DOHH2 (cell line): ENCODE measurements at regions not wholly inside any gene's neighbourhood (a gene's known extent, or its start where the extent isn't known, plus 50 kb on each side); places are given as distances from the start of the nearest gene placed in this dataset.

Source experiments
- H3F3A ChIP-seq: fragments of 200-600 bp; sonication (generic), shearing (Covaris generic); 2 replicates; pipeline ENCODE4 v1.6.0; 2016; ENCODE audit warnings: antibody characterized with exemption, mild to moderate bottlenecking; ENCODE audit not compliant: control insufficient read depth, insufficient read depth
- H3K27ac ChIP-seq: fragments of 200-600 bp; sonication (generic); 2 replicates; pipeline ENCODE4 v1.5.1; 2014; ENCODE audit warnings: low read depth, mild to moderate bottlenecking, low read length, moderate library complexity
- H3K27me3 ChIP-seq: fragments of 200-600 bp; sonication (generic); 2 replicates; pipeline ENCODE4 v1.6.1; 2014; ENCODE audit warnings: mild to moderate bottlenecking, low read length, mixed read lengths; ENCODE audit not compliant: control insufficient read depth
- H3K36me3 ChIP-seq: fragments of 200-600 bp; sonication (generic); 2 replicates; pipeline ENCODE4 v1.6.1; 2014; ENCODE audit warnings: mild to moderate bottlenecking, low read length, moderate library complexity, mixed read lengths; ENCODE audit not compliant: control insufficient read depth
- H3K4me1 ChIP-seq: fragments of 200-600 bp; sonication (generic); 2 replicates; pipeline ENCODE4 v1.6.1; 2014; ENCODE audit warnings: mild to moderate bottlenecking, low read length, mixed read lengths; ENCODE audit not compliant: control insufficient read depth
- H3K4me2 ChIP-seq: fragments of 200-600 bp; sonication (generic); 2 replicates; pipeline ENCODE4 v1.6.0; 2014; ENCODE audit warnings: mild to moderate bottlenecking, low read length, moderate library complexity
- H3K4me3 ChIP-seq: fragments of 200-600 bp; sonication (generic); 2 replicates; pipeline ENCODE4 v1.5.1; 2014; ENCODE audit warnings: mild to moderate bottlenecking, low read length, mixed read lengths
- H3K79me2 ChIP-seq: fragments of 200-600 bp; sonication (generic); 2 replicates; pipeline ENCODE4 v1.6.1; 2014; ENCODE audit warnings: mild to moderate bottlenecking, low read length, mixed read lengths; ENCODE audit not compliant: control insufficient read depth
- H3K9me2 ChIP-seq: fragments of 200-600 bp; sonication (generic); replicated peaks from 2 replicates; pipeline ENCODE4 v1.6.1; 2014; ENCODE audit warnings: mild to moderate bottlenecking, low read length, mixed read lengths; ENCODE audit not compliant: control insufficient read depth
- H3K9me3 ChIP-seq: fragments of 200-600 bp; sonication (generic); 2 replicates; pipeline ENCODE4 v1.6.1; 2014; ENCODE audit warnings: antibody characterized with exemption, low read length, mixed read lengths; ENCODE audit not compliant: control insufficient read depth, insufficient read depth
- H4K20me1 ChIP-seq: fragments of 200-600 bp; sonication (generic); 2 replicates; pipeline ENCODE4 v1.6.0; 2014; ENCODE audit warnings: low read depth, mild to moderate bottlenecking, antibody characterized with exemption, low read length, moderate library complexity; ENCODE audit not compliant: control insufficient read depth, insufficient read depth
- EZH2phosphoT487 ChIP-seq: fragments of 200-600 bp; sonication (generic); IDR thresholded peaks from 2 replicates; pipeline ENCODE4 v1.6.1; 2017; ENCODE audit warnings: borderline replicate concordance, mild to moderate bottlenecking, antibody characterized with exemption, low read length, moderate library complexity, mixed read lengths
- TF ChIP-seq, protein P1 (sequence below): fragments of 200-600 bp; sonication (generic); IDR thresholded peaks from one replicate; pipeline ENCODE4 v1.5.1; 2014; ENCODE audit warnings: antibody characterized with exemption, mild to moderate bottlenecking, low read depth, low read length; ENCODE audit not compliant: poor library complexity, severe bottlenecking

- H3K36me3 ChIP-seq: no peaks in the 10 kb centered on the region
- H3K79me2 ChIP-seq: no peaks in the 10 kb centered on the region
- H3F3A ChIP-seq: no peaks in the 10 kb centered on the region
- H3K27me3 ChIP-seq: no peaks in the 10 kb centered on the region
- no peak overlapping the region for H3K4me2 ChIP-seq
- no peak overlapping the region for H3K27ac ChIP-seq
- no peaks in the 10 kb centered on the region for H3K9me2 ChIP-seq
- no peaks in the 10 kb centered on the region for H4K20me1 ChIP-seq
- no peaks in the 10 kb centered on the region for H3K4me1 ChIP-seq
- no peak overlapping the region for H3K4me3 ChIP-seq
- TF ChIP-seq EZH2phosphoT487: no peak
- TF ChIP-seq, protein P1, sequence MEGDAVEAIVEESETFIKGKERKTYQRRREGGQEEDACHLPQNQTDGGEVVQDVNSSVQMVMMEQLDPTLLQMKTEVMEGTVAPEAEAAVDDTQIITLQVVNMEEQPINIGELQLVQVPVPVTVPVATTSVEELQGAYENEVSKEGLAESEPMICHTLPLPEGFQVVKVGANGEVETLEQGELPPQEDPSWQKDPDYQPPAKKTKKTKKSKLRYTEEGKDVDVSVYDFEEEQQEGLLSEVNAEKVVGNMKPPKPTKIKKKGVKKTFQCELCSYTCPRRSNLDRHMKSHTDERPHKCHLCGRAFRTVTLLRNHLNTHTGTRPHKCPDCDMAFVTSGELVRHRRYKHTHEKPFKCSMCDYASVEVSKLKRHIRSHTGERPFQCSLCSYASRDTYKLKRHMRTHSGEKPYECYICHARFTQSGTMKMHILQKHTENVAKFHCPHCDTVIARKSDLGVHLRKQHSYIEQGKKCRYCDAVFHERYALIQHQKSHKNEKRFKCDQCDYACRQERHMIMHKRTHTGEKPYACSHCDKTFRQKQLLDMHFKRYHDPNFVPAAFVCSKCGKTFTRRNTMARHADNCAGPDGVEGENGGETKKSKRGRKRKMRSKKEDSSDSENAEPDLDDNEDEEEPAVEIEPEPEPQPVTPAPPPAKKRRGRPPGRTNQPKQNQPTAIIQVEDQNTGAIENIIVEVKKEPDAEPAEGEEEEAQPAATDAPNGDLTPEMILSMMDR: no peak
- no peaks in the 10 kb centered on the region for H3K9me3 ChIP-seq
These were observed 267.3 kb upstream of the SPOPL start for GRCh38 chr2:138234265-138234664.

- no peak for TF ChIP-seq EZH2phosphoT487
- TF ChIP-seq, protein P1: no peak
- Histone ChIP-seq H3K27ac (no peak overlapping the region), H3F3A (no peaks in the 10 kb centered on the region), H3K27me3 (no peaks in the 10 kb centered on the region), H3K79me2 (no peaks in the 10 kb centered on the region), H3K4me3 (no peak overlapping the region), H3K4me1 (no peaks in the 10 kb centered on the region), H3K9me2 (no peaks in the 10 kb centered on the region), H3K4me2 (no peak overlapping the region), H3K36me3 (no peaks in the 10 kb centered on the region), H4K20me1 (no peaks in the 10 kb centered on the region), H3K9me3 (no peaks in the 10 kb centered on the region)
These were observed 266.5 kb upstream of the SPOPL start for GRCh38 chr2:138235041-138235440.

GRCh38 chr2:138236142-138236541, 265.4 kb upstream of the SPOPL start:
- Histone ChIP-seq H3F3A (no peaks in the 10 kb centered on the region), H3K79me2 (no peaks in the 10 kb centered on the region), H3K9me3 (no peaks in the 10 kb centered on the region), H3K4me2 (no peak overlapping the region), H3K4me1 (no peaks in the 10 kb centered on the region), H3K9me2 (no peaks in the 10 kb centered on the region), H3K27me3 (no peaks in the 10 kb centered on the region), H3K4me3 (no peak overlapping the region), H3K36me3 (no peaks in the 10 kb centered on the region), H4K20me1 (no peaks in the 10 kb centered on the region), H3K27ac (no peak overlapping the region)
- TF ChIP-seq, protein P1: no peak
- no peak for TF ChIP-seq EZH2phosphoT487
